Coronary artery (tissue), 2 donors: ENCODE measurements at regions not wholly inside any gene's neighbourhood (a gene's known extent, or its start where the extent isn't known, plus 50 kb on each side); places are given as distances from the start of the nearest gene placed in this dataset.
A peak's percentile ranks its signal among the peaks of the same experiment; 100 is the strongest.

Source experiments
- DNase-seq: peaks from one replicate; pipeline ENCODE4 v3.0.0-alpha.2; 2017; ENCODE audit warnings: low spot score
- H3K27ac ChIP-seq, 2 donors: fragments of 200-600 bp; sonication (generic); one replicate each; pipeline ENCODE4 v1.5.1; 2016 to 2019
- H3K4me3 ChIP-seq: fragments of 200-600 bp; sonication (generic); 2 replicates; pipeline ENCODE4 v1.5.1; 2016; ENCODE audit warnings: mild to moderate bottlenecking, moderate library complexity
- TF ChIP-seq, protein P1 (sequence below): fragments of 200-600 bp; sonication (generic); IDR thresholded peaks from one replicate; pipeline ENCODE4 v1.5.1; 2019; ENCODE audit warnings: antibody characterized with exemption

DNA sequence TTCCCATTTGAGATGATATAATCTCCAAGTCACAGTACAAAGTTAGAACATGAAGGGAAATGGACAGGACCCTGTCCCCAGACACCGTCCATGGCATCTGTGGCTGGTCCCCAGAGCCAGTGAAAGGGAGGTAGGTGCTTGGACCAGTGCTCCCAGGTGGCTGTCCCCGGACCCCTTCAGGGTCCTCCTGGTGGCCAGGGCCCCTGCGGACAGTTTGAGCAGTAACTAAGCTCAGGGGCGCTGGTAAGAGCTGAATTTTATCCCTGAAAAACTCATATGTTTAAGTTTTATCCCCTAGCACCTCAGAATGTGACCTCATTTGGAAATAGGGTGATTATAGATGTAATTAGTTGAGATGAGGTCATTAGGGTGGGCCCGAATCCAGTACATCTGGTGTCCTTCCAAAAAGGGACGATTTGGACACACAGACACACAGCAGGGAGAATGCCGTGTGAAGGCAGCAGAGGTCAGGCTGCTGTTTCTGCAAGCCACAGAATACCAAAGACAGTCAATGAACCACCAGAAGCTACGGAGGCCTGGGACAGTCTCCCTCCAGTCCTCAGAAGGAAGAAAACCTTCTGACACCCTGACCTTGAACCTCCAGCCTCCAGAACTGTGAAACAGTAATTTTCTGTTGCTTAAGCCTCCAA, 185.0 kb downstream of the ATPSCKMT start:
- DNase-seq: peak; percentile 56
- TF ChIP-seq, protein P1, sequence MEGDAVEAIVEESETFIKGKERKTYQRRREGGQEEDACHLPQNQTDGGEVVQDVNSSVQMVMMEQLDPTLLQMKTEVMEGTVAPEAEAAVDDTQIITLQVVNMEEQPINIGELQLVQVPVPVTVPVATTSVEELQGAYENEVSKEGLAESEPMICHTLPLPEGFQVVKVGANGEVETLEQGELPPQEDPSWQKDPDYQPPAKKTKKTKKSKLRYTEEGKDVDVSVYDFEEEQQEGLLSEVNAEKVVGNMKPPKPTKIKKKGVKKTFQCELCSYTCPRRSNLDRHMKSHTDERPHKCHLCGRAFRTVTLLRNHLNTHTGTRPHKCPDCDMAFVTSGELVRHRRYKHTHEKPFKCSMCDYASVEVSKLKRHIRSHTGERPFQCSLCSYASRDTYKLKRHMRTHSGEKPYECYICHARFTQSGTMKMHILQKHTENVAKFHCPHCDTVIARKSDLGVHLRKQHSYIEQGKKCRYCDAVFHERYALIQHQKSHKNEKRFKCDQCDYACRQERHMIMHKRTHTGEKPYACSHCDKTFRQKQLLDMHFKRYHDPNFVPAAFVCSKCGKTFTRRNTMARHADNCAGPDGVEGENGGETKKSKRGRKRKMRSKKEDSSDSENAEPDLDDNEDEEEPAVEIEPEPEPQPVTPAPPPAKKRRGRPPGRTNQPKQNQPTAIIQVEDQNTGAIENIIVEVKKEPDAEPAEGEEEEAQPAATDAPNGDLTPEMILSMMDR: no peak

DNA sequence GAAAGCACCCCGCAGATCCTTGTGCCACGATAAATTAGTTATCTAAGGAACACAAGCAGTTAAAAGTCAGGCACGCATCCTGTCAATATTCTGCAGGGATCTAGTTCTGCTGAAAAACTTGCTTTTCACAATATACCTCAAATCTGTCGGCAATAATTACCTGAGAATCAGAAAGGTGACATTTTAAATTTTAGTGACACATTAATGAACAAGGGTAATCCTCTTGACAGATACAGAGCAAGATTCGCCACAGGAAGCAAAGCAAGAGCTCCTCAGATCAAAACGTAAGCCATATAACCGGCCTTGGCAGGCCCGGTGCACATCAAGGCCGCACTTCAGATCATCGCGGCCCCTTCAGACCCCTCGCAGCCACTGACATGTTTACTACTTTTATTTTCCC, 185.7 kb downstream of the ATPSCKMT start:
- peak; percentile 2 for DNase-seq
- Histone ChIP-seq H3K4me3 (no peak overlapping the region), H3K27ac (no peak overlapping the region)
- TF ChIP-seq, protein P1: no peak

More for the DNA sequence above, 185.0 kb downstream of the ATPSCKMT start:
- no peak overlapping the region for H3K4me3 ChIP-seq
- H3K27ac ChIP-seq: no peak overlapping the region

DNA sequence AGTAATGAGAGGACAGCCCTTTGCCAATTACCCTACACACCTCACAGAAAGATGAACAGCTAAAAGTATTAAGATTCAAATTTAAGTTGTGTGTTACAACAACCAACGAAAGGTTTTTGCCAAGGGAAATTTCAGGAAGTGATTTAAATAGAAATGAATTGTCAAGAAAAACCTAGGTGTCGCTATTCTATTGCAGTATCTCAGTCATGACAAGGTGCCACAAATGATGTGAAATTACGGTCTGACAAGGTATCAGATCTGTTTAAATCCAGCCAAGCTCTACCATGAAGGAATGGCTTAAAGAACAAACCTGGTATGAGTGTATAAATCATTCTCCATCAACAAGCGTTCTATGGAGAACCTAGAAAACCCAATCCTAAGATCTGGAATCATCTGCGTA, 189.7 kb downstream of the ATPSCKMT start:
- H3K27ac ChIP-seq: no peak overlapping the region
- no peak for DNase-seq
- H3K4me3 ChIP-seq: no peak overlapping the region
- TF ChIP-seq, protein P1: no peak

DNA sequence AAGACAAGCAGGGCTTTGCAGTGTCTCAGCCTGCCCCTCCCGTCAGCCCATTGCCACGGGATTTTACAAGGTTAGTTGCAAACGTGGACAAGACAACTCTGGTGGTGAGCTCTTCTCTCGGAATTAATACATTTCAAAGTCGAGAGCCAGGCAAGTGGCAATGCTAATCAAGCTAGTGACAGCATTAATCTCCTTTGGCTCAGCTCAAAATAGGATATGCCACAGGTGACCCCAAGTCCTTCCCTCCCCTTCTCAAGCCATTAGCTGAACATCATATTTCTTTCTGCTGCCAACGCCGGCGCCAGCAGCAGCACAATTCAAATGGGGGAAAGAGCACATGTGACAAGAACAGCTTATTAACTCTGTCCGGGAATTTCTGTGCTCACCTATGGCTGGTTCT, 190.1 kb downstream of the ATPSCKMT start:
- TF ChIP-seq, protein P1: no peak
- no peak for DNase-seq
- no peak overlapping the region for H3K4me3 ChIP-seq
- H3K27ac ChIP-seq: no peak overlapping the region

DNA sequence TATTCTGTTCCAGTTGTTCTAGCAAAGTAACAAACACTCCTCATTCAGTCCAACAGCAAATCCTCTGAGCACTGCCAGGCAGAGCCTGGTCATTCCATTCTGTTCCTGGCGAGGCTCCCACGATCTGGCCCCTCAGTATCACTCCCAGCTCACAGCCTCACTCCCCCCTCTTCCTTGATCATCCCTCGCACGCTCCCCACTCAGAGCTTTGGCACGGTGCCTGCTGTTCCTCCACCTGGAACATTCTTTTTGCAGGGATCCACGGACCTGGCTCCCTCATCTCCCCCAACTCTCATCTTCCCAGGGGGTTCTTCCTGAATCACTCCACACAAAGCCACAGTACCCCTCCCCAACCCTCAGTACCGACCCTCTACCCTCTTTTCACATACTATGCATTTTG, 192.3 kb downstream of the ATPSCKMT start:
- TF ChIP-seq, protein P1: no peak
- H3K27ac ChIP-seq: no peak overlapping the region
- H3K4me3 ChIP-seq: no peak overlapping the region
- DNase-seq: peak; percentile 38

DNA sequence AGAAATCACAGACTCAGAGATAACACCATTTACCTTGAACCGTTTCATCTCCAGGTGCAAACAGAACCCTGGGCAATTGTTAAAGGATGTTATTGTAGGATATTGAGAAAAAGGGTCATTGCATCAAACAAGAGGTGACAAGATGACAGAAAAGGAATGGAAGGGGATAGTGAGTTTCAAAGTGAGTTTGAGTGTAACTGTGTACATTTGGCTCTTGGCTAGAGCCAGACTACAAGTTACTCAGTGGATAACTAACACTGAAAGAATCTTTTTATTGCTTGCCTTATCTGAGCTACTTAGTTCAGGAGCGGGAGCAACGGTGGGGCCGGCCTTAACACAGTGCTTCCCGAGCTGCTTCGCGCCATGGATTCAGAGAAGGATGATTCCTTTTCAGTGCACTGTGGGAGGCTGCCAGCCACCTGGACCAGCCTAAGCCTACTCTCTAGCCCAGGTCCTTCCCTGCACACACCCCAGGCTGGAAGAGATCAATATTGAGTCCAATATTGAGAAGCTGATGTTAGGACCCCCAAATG, 193.4 kb downstream of the ATPSCKMT start:
- no peak overlapping the region for H3K27ac ChIP-seq
- TF ChIP-seq, protein P1: no peak
- no peak for DNase-seq

DNA sequence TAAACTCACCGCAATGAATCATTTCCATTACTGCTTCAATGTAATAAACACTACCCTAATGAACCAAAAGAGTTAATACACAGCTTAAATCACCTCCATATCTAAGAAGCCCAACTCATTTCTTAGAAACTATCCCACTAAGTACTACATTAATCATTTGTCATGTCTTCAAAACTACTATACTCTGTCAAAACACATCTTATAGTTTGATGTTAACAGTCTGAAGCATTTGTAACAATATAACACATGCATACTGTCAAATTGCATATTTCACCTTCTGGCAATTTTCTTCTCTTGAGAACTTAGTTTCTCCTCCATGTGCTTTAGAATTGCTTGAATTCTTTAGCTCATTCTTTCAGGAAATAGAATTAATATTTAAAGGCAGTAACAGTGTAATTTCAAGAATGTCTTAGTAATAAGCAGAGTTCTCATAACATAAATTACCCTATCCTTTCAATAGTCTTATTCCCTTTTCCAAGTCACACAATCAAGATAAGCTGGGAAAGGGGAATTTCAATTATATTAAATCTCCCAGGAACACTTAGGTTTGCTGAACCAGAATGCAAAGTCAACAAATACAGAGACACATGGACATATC, 199.7 kb downstream of the ATPSCKMT start:
- Histone ChIP-seq H3K4me3 (no peak overlapping the region), H3K27ac (no peak overlapping the region)
- no peak for DNase-seq
- TF ChIP-seq, protein P1: no peak

More for the DNA sequence above, 193.4 kb downstream of the ATPSCKMT start:
- H3K4me3 ChIP-seq: no peak overlapping the region
